CD4-positive, alpha-beta T cell (primary cell): ENCODE measurements at regions not wholly inside any gene's neighbourhood (a gene's known extent, or its start where the extent isn't known, plus 50 kb on each side); places are given as distances from the start of the nearest gene placed in this dataset.

Source experiments
- ATAC-seq: fragments of 200-7000 bp; cut with Tn5 transposase; one replicate; pipeline ENCODE4 v1.10.0; 2022; ENCODE audit warnings: mild to moderate bottlenecking; ENCODE audit not compliant: poor library complexity
- CTCF ChIA-PET: fragments of 350-600 bp; sonication (Branson Sonifier 250); formaldehyde crosslinking; loops from one replicate; lab custom pipeline; 2021; ENCODE audit warnings: antibody characterized with exemption, inconsistent platforms; lab: Charles Lee
- POLR2A ChIA-PET: fragments of 350-600 bp; sonication (Branson Sonifier 250); formaldehyde crosslinking; loops from one replicate; lab custom pipeline; 2021; ENCODE audit warnings: antibody characterized with exemption, inconsistent platforms; lab: Charles Lee
- DNase-seq, 14 experiments: peaks; one replicate each; pipeline ENCODE4 v3.0.0-alpha.2; 2013 to 2020; ENCODE audit warnings: mixed read lengths in 2 of 14
- H3K27ac ChIP-seq, 2 donors: one replicate each; pipeline versions ENCODE4 v1.5.1 to v1.7.0; 2013; ENCODE audit warnings: low read length in 2 of 2, low read depth in 1 of 2, mild to moderate bottlenecking in 1 of 2
- H3K27me3 ChIP-seq, 2 experiments: 1 replicate in 1 of 2; 2 replicates in 1 of 2; pipeline versions ENCODE4 v1.6.1 to v1.7.0; 2013; ENCODE audit warnings: low read length in 2 of 2, control low read depth in 1 of 2, mild to moderate bottlenecking in 1 of 2, moderate library complexity in 1 of 2; ENCODE audit not compliant: insufficient read depth in 2 of 2, control insufficient read depth in 1 of 2
- H3K36me3 ChIP-seq: one replicate; pipeline ENCODE4 v1.6.1; 2013; ENCODE audit warnings: low read length, control low read depth; ENCODE audit not compliant: insufficient read depth
- H3K4me1 ChIP-seq: one replicate; pipeline ENCODE4 v1.6.1; 2013; ENCODE audit warnings: low read length, control low read depth; ENCODE audit not compliant: insufficient read depth
- H3K4me3 ChIP-seq: one replicate; pipeline ENCODE4 v1.5.1; 2013; ENCODE audit warnings: mild to moderate bottlenecking, low read length, moderate library complexity
- H3K9me3 ChIP-seq, 2 experiments: 1 replicate in 1 of 2; 2 replicates in 1 of 2; pipeline versions ENCODE4 v1.6.1 to v1.7.0; 2013; ENCODE audit warnings: low read length in 2 of 2, mild to moderate bottlenecking in 2 of 2, control low read depth in 1 of 2, moderate library complexity in 1 of 2; ENCODE audit not compliant: control insufficient read depth in 1 of 2, insufficient read depth in 1 of 2
- H3K27ac Mint-ChIP-seq: one replicate; pipeline ENCODE4 v1.8.0; 2020; ENCODE audit warnings: mixed read lengths
- H3K27me3 Mint-ChIP-seq: one replicate; pipeline ENCODE4 v1.8.0; 2021; ENCODE audit warnings: mixed read lengths
- H3K36me3 Mint-ChIP-seq: one replicate; pipeline ENCODE4 v1.8.0; 2021; ENCODE audit warnings: low read depth, mixed read lengths
- H3K4me1 Mint-ChIP-seq: one replicate; pipeline ENCODE4 v1.8.0; 2021; ENCODE audit warnings: low read depth, mixed read lengths
- H3K4me3 Mint-ChIP-seq: one replicate; pipeline ENCODE4 v1.8.0; 2020; ENCODE audit warnings: mild to moderate bottlenecking, mixed read lengths
- H3K9me3 Mint-ChIP-seq: one replicate; pipeline ENCODE4 v1.8.0; 2020; ENCODE audit warnings: mixed read lengths
- intact Hi-C, 2 experiments: fragments of 100-400 bp; cut with DNase I in 1 of 2; cut with micrococcal nuclease in 1 of 2; formaldehyde crosslinking; loops; one replicate each; pipeline versions ENCODE4 v1.15.1 to v1.9.0; 2023 to 2025; cut with DNase I, micrococcal nuclease
- TF ChIP-seq, protein P1 (sequence below): fragments of 200-600 bp; IDR thresholded peaks from one replicate; pipeline ENCODE4 v1.8.0; 2022; ENCODE audit warnings: antibody characterized with exemption, mild to moderate bottlenecking

DNA sequence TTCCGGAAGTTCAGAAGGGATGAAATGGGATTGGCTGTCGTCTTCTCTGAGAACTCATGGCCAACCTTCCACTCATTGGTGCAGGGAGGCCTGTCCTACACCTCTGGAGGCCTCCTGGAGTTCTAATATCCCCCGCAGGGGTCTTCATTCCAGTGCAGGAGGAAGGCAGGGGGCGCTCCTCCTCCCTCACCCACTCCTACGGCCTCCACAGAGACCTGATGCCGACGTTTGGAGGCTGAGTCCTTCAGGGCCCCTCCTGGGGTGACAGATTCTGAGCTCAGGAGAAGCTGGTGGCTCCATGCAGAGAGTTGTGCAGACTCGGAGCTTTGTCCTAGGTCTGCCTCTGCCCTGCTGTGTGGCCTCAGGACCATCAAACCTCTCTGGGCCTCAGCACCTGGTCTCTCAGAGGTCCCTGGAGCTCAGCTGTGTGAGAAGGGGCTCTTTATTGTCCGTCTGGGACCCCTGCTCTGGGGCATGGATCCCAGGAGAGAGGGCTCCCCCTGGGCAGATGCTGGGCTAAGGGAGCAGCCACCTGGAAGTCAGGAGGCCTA is 102.3 kb upstream of the WNT4 start:
- H3K27ac Mint-ChIP-seq = no peak overlapping the region
- H3K36me3 Mint-ChIP-seq = no peaks in the 10 kb centered on the region
- H3K9me3 Mint-ChIP-seq = no peaks in the 10 kb centered on the region
- no peak overlapping the region for H3K4me3 Mint-ChIP-seq
- no peaks in the 10 kb centered on the region for H3K36me3 ChIP-seq
- H3K4me1 ChIP-seq = no peaks in the 10 kb centered on the region
- peaks cover 0 to 6% of the 10 kb centered on the region in 2 experiments for H3K9me3 ChIP-seq
- H3K27me3 Mint-ChIP-seq = peaks cover 13% of the 10 kb centered on the region
- ChIA-PET CTCF (no interaction called here), POLR2A (no interaction called here)
- ATAC-seq (no peak), DNase-seq (no peak)
- intact Hi-C loops = no loop called here
- no peak overlapping the region for H3K27ac ChIP-seq
- no peaks in the 10 kb centered on the region for H3K4me1 Mint-ChIP-seq
- H3K4me3 ChIP-seq = no peak overlapping the region
- peaks cover 5% of the 10 kb centered on the region in 2 experiments for H3K27me3 ChIP-seq
- TF ChIP-seq, protein P1, sequence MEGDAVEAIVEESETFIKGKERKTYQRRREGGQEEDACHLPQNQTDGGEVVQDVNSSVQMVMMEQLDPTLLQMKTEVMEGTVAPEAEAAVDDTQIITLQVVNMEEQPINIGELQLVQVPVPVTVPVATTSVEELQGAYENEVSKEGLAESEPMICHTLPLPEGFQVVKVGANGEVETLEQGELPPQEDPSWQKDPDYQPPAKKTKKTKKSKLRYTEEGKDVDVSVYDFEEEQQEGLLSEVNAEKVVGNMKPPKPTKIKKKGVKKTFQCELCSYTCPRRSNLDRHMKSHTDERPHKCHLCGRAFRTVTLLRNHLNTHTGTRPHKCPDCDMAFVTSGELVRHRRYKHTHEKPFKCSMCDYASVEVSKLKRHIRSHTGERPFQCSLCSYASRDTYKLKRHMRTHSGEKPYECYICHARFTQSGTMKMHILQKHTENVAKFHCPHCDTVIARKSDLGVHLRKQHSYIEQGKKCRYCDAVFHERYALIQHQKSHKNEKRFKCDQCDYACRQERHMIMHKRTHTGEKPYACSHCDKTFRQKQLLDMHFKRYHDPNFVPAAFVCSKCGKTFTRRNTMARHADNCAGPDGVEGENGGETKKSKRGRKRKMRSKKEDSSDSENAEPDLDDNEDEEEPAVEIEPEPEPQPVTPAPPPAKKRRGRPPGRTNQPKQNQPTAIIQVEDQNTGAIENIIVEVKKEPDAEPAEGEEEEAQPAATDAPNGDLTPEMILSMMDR = no peak

- Mint-ChIP-seq H3K9me3 (no peaks in the 10 kb centered on the region), H3K36me3 (no peaks in the 10 kb centered on the region), H3K27me3 (peaks cover 13% of the 10 kb centered on the region), H3K4me1 (no peaks in the 10 kb centered on the region), H3K4me3 (no peak overlapping the region), H3K27ac (no peak overlapping the region)
- TF ChIP-seq, protein P1 = no peak
- H3K4me1 ChIP-seq = no peaks in the 10 kb centered on the region
- ATAC-seq (no peak), DNase-seq (no peak)
- H3K4me3 ChIP-seq = no peak overlapping the region
- ChIA-PET POLR2A (no interaction called here), CTCF (no interaction called here)
- H3K27ac ChIP-seq = no peak overlapping the region
- peaks cover 0 to 6% of the 10 kb centered on the region in 2 experiments for H3K9me3 ChIP-seq
- intact Hi-C loops = no loop called here
- H3K36me3 ChIP-seq = no peaks in the 10 kb centered on the region
- H3K27me3 ChIP-seq = peaks cover 5 to 8% of the 10 kb centered on the region in 2 experiments
Measured at GRCh38 chr1:22245726-22246125, 102.8 kb upstream of the WNT4 start.

- Histone ChIP-seq H3K9me3 (peaks cover 0 to 6% of the 10 kb centered on the region in 2 experiments), H3K4me1 (no peaks in the 10 kb centered on the region), H3K27ac (no peak overlapping the region), H3K4me3 (no peak overlapping the region), H3K36me3 (no peaks in the 10 kb centered on the region), H3K27me3 (peaks cover 5 to 8% of the 10 kb centered on the region in 2 experiments)
- TF ChIP-seq, protein P1 = no peak
- ATAC-seq (no peak), DNase-seq (no peak)
- Mint-ChIP-seq H3K4me1 (no peaks in the 10 kb centered on the region), H3K9me3 (no peaks in the 10 kb centered on the region), H3K27me3 (peaks cover 13% of the 10 kb centered on the region), H3K27ac (no peak overlapping the region), H3K36me3 (no peaks in the 10 kb centered on the region), H3K4me3 (no peak overlapping the region)
- intact Hi-C loops = no loop called here
- CTCF ChIA-PET = no interaction called here
- POLR2A ChIA-PET = no interaction called here
Measured at GRCh38 chr1:22246755-22247480, 104.0 kb upstream of the WNT4 start.
